ENCODE measurements at regions not wholly inside any gene's neighbourhood (a gene's known extent, or its start where the extent isn't known, plus 50 kb on each side); places are given as distances from the start of the nearest gene placed in this dataset.

- no peak for TF ChIP-seq CHD7 (IDR thresholded peaks at IDR 0.05; ENCODE audit: insufficient replicate concordance, low read length)
- TF ChIP-seq HDAC6 (IDR thresholded peaks at IDR 0.05; ENCODE audit: low read depth, low read length) = no peak
- no peak for TF ChIP-seq MAX (IDR thresholded peaks at IDR 0.05)
- no peak for TF ChIP-seq KDM5A (IDR thresholded peaks at IDR 0.05; ENCODE audit: low read length)
- TF ChIP-seq KDM1A (IDR thresholded peaks at IDR 0.05; ENCODE audit: borderline replicate concordance, low read length) = no peak
- TF ChIP-seq POLR2A (IDR thresholded peaks at IDR 0.05; ENCODE audit: control extremely low read depth in 1 of 2, low read depth in 2 of 2, low read length in 2 of 2) = no peak
- TF ChIP-seq EZH2 (IDR thresholded peaks at IDR 0.05; ENCODE audit: low read depth, low read length, severe bottlenecking) = no peak
- peak; percentile 68 to 90 (median 88) for TF ChIP-seq CTCF (IDR thresholded peaks at IDR 0.05; ENCODE audit: control extremely low read depth in 1 of 3, insufficient read depth in 1 of 3, low read depth in 1 of 3, low read length in 3 of 3)
- no peak for TF ChIP-seq MAFK (IDR thresholded peaks at IDR 0.05; ENCODE audit: low read depth, low read length)
- TF ChIP-seq SP4 (IDR thresholded peaks at IDR 0.05; ENCODE audit: low read length) = no peak
These were observed 364.3 kb upstream of the ID4 start (continued) for GRCh38 chr6:19472850-19473249.

All from H1 (cell line).